Retinal pigment epithelial cell (primary cell): ENCODE measurements at regions not wholly inside any gene's neighbourhood (a gene's known extent, or its start where the extent isn't known, plus 50 kb on each side); places are given as distances from the start of the nearest gene placed in this dataset.

Experiments used
- DNase-seq: peaks from one replicate; pipeline ENCODE4 v3.0.0-alpha.2; 2010; ENCODE audit warnings: low read depth
- H3K4me3 ChIP-seq: 2 replicates; pipeline ENCODE4 v1.5.1; 2011; ENCODE audit warnings: mild to moderate bottlenecking, low read length, control low read depth, moderate library complexity
- TF ChIP-seq, protein P1 (sequence below): conservative IDR thresholded peaks from 2 replicates; pipeline ENCODE4 v1.5.1; 2011; ENCODE audit warnings: low read depth, low read length, control low read depth, inconsistent platforms

DNA sequence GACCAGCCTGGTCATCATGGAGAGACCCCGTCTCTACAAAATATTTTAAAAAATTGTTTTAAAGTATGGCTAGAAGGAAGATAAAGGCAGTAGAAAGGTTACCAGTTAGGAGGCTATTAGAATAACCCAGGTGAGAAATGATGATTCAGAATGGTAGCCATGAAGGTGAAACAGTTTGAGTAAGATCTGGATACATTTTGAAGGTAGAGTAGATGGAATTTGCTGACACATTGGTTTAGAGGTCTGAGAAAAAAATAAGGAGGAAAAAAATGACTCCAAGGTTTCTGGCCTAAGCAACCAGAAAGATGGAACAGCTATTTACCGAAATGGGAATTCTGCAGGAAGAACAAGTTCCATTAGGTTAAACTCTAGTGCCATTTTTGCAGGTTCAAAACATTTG lies 167.9 kb upstream of the TAB2 start:
- no peak overlapping the region for H3K4me3 ChIP-seq
- DNase-seq, result no peak
- TF ChIP-seq, protein P1, sequence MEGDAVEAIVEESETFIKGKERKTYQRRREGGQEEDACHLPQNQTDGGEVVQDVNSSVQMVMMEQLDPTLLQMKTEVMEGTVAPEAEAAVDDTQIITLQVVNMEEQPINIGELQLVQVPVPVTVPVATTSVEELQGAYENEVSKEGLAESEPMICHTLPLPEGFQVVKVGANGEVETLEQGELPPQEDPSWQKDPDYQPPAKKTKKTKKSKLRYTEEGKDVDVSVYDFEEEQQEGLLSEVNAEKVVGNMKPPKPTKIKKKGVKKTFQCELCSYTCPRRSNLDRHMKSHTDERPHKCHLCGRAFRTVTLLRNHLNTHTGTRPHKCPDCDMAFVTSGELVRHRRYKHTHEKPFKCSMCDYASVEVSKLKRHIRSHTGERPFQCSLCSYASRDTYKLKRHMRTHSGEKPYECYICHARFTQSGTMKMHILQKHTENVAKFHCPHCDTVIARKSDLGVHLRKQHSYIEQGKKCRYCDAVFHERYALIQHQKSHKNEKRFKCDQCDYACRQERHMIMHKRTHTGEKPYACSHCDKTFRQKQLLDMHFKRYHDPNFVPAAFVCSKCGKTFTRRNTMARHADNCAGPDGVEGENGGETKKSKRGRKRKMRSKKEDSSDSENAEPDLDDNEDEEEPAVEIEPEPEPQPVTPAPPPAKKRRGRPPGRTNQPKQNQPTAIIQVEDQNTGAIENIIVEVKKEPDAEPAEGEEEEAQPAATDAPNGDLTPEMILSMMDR, result no peak

DNA sequence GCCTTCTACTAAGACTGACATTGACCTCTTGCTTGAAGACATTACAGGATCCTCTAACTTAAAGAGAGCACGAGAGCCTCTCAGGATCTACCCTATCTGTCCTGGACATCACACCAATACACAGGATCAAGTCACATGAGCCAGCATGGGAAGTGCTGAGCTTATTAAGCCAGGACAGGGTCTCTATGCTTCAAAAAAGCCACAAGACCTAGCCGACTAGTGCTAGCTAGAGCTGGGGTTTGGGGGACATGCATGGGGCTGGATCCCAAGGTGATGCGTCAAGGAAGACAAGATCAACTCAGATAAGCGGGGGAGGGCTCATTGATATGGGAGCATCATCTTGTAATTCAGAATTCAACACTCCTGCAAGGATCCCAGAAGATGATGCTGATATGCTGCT lies 167.2 kb upstream of the TAB2 start:
- TF ChIP-seq, protein P1, result no peak
- DNase-seq, result no peak
- no peak overlapping the region for H3K4me3 ChIP-seq

DNA sequence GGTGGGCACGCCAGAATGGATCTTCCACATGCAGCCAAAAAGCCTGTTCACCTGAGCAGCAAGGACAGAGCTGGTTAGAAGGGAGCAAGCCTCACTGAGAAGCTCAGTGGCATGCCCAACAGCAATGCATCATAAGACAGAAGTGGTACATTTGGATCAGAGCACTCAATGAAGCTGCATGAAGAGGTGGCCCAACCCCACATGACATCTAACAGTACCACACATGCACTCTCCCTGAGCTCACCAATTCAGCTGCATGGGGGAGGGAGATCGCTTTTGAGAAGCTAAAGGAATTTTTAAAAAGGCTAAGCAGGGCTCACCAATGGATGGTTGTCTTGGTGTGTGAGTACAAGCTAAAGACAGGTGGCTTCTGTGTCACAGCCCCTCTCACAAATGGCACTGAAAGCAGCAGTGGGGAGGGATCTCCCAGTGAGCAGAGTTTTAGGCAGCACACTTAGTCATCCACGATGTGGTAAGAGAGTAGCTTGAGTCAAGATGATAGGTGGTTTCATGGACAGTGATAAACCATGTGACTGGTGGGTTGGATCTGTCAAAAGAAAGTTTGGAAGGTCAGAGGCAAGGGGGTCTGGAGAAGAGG lies 166.6 kb upstream of the TAB2 start:
- TF ChIP-seq, protein P1, result no peak
- no peak for DNase-seq
- H3K4me3 ChIP-seq, result no peak overlapping the region

DNA sequence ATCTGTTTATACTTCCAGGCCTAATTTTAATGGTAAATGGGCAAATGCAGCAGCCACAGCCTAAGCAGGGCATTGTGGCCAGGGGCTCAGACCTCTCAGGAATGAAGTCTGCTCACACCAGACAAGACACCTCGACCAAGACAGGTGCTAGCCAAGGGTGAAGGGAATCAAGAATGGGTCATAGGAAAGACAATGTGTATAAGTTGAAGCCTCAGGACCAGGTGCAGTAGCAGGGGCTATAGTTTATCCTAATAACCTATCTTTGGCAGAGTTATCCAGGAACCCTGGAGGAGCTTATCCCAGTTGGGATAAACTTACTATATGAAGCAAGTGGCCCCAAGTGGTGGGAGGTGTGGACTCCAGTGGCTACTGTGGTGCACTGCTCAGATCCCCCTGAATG lies 165.0 kb upstream of the TAB2 start:
- DNase-seq, result no peak
- no peak overlapping the region for H3K4me3 ChIP-seq
- TF ChIP-seq, protein P1, result no peak

DNA sequence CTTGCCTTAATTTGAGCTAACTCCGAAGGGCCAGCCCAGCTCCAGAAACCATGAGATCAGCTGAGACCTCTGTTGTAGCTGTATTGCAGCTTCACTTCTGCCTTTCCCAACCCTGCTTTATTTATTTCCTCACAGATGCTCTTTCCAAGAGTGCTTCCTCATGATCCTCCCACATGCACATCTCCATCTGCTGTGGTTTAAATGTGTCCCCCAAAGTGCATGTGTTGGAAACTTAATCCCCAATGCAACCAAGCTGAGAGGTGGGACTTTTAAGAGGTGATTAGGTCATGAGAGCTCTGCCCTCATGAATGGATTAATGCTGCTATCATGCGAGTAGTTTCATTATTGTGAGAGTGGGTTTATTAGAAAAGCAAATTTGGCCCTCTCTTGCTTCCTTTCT lies 164.4 kb upstream of the TAB2 start:
- TF ChIP-seq, protein P1, result no peak
- DNase-seq, result no peak

DNA sequence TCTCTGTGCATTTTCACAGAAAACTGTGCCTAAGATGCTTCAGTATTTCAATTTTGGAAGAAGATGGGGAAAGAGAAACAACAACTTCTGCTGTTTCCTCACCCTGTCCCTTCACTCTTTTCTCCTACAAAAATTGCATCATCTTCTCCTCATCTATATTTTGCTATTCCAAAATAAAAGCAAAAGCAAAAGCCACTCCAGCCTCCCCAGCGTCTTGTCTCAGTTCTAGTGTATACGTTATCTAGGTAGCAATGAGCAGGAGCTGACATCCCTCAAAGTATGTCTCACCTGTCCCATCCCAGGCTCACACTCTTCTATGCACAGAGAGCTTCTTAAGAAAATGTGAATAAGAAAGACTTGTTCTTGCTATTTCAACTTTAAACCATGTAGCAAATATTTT lies 163.8 kb upstream of the TAB2 start:
- H3K4me3 ChIP-seq, result no peak overlapping the region
- TF ChIP-seq, protein P1, result no peak
- DNase-seq, result no peak

More for the DNA sequence above, 164.4 kb upstream of the TAB2 start:
- no peak overlapping the region for H3K4me3 ChIP-seq

DNA sequence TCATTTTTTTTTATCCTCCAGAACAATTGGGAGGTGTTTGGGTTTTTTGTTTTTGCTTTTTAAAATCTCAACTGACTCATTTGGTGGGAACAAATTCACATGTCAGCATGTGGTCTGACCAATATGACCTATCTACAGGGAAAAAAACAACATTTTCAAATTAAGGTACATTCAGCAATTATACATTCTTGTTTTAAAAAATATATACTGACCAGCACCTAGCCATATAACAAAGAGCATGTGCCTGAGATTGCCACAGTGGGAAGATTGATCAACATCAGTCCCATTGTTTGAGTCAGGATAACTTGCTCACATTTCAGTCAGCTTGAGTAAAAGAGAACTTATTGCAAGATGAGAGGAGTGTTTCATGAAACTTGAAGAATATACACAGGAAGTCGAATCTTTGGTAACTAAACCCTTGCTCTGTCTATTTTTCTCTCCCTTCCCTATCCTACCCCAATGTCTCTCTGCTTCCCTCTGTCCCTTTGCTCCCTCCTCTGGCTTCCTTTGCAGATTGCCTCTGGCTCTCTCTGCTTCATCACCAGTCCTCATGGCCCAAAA lies 163.2 kb upstream of the TAB2 start:
- no peak for DNase-seq
- no peak overlapping the region for H3K4me3 ChIP-seq

More for the DNA sequence above, 163.2 kb upstream of the TAB2 start:
- TF ChIP-seq, protein P1, result no peak
